ENCODE measurements at regions not wholly inside any gene's neighbourhood (a gene's known extent, or its start where the extent isn't known, plus 50 kb on each side); places are given as distances from the start of the nearest gene placed in this dataset.

- no peak for TF ChIP-seq TAF1 (conservative IDR thresholded peaks at IDR 0.05)
Measured at GRCh38 chr1:4058122-4058521, 158.1 kb upstream of the C1orf174 start (continued).

DNA sequence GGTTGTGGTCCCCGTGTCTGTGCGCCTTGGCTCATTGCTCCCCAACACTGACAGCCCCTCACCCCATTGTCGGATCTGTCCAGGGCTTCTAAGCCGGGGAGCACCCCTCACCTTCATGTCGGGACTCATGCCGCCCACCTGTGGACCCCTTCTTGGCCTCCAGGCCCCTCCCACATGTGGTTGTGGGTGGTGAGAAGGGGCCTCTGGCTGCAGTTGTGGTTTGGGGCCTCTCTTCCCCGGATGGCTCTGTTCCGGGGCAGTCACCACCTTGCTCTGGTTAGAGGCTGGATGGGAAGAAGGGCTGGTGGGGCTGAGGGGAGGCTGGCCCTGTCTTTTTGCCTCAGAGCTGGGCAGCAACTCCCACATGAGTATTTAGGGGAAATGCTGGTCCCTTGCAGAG, 158.6 kb upstream of the C1orf174 start:
- Histone ChIP-seq H3K36me3 (ENCODE audit: control insufficient read depth in 4 of 4, insufficient read depth in 3 of 4, low read depth in 1 of 4, low read length in 3 of 4) (no peaks in the 10 kb centered on the region), H3K27ac (ENCODE audit: low read depth in 1 of 2, low read length in 2 of 2) (no peak overlapping the region), H3K9me3 (ENCODE audit: control insufficient read depth in 4 of 4, low read length in 3 of 4) (no peaks in the 10 kb centered on the region), H3K4me3 (ENCODE audit: low read depth in 1 of 3, low read length in 3 of 3) (no peak overlapping the region), H3K4me1 (ENCODE audit: control insufficient read depth in 4 of 4, insufficient read depth in 4 of 4, low read length in 3 of 4) (no peaks in the 10 kb centered on the region), H3K27me3 (ENCODE audit: control insufficient read depth in 4 of 4, insufficient read depth in 4 of 4, low read length in 3 of 4) (no peaks in the 10 kb centered on the region), H3K9ac (ENCODE audit: low read depth in 1 of 2, low read length in 2 of 2) (no peak overlapping the region)
- no peak for DNase-seq (ENCODE audit: low spot score)
- 84% methylated on average over 8 of the region's 8 CpGs for WGBS
- TF ChIP-seq MAX (IDR thresholded peaks at IDR 0.05) (no peak), EGR1 (IDR thresholded peaks at IDR 0.05; ENCODE audit: low read depth in 2 of 2) (no peak), CTCF (IDR thresholded peaks at IDR 0.05; ENCODE audit: low read depth, low read length, missing input control) (no peak), FOXA1 (IDR thresholded peaks at IDR 0.05) (no peak), RXRA (IDR thresholded peaks at IDR 0.05) (no peak), YY1 (IDR thresholded peaks at IDR 0.05) (no peak), JUND (IDR thresholded peaks at IDR 0.05) (no peak), REST (IDR thresholded peaks at IDR 0.05) (no peak), ATF3 (IDR thresholded peaks at IDR 0.05) (no peak)
- TF ChIP-seq, protein P1, sequence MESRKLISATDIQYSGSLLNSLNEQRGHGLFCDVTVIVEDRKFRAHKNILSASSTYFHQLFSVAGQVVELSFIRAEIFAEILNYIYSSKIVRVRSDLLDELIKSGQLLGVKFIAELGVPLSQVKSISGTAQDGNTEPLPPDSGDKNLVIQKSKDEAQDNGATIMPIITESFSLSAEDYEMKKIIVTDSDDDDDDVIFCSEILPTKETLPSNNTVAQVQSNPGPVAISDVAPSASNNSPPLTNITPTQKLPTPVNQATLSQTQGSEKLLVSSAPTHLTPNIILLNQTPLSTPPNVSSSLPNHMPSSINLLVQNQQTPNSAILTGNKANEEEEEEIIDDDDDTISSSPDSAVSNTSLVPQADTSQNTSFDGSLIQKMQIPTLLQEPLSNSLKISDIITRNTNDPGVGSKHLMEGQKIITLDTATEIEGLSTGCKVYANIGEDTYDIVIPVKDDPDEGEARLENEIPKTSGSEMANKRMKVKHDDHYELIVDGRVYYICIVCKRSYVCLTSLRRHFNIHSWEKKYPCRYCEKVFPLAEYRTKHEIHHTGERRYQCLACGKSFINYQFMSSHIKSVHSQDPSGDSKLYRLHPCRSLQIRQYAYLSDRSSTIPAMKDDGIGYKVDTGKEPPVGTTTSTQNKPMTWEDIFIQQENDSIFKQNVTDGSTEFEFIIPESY (IDR thresholded peaks at IDR 0.05) = no peak

DNA sequence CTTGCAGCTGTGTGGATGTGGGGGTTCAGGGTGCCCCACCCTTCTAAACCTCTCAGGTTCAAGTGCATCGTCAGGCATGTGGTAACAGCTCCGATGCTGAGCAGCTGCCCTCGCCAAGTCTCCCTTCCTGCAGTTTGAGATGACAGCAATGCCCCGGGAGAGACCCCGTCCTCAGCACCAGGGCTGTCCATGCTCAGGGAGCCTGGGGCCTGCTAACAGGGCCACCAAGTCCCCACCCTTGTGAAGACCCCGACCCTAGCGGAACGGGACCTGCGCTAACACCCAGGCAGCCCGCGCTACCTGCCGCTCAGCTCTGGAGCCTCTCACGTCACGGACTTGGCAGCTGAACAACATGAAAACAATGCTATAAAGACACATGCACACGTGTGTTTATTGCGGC, 159.2 kb upstream of the C1orf174 start:
- Histone ChIP-seq H3K9ac (ENCODE audit: low read depth in 1 of 2, low read length in 2 of 2) (no peak overlapping the region), H3K4me1 (ENCODE audit: control insufficient read depth in 4 of 4, insufficient read depth in 4 of 4, low read length in 3 of 4) (no peaks in the 10 kb centered on the region), H3K27ac (ENCODE audit: low read depth in 1 of 2, low read length in 2 of 2) (no peak overlapping the region), H3K36me3 (ENCODE audit: control insufficient read depth in 4 of 4, insufficient read depth in 3 of 4, low read depth in 1 of 4, low read length in 3 of 4) (no peaks in the 10 kb centered on the region), H3K27me3 (ENCODE audit: control insufficient read depth in 4 of 4, insufficient read depth in 4 of 4, low read length in 3 of 4) (no peaks in the 10 kb centered on the region), H3K4me3 (ENCODE audit: low read depth in 1 of 3, low read length in 3 of 3) (no peak overlapping the region), H3K9me3 (ENCODE audit: control insufficient read depth in 4 of 4, low read length in 3 of 4) (no peaks in the 10 kb centered on the region)
- TF ChIP-seq TAF1 (conservative IDR thresholded peaks at IDR 0.05) = no peak
- no peak for TF ChIP-seq HNF4A (conservative IDR thresholded peaks at IDR 0.05)
- TF ChIP-seq FOXA2 (IDR thresholded peaks at IDR 0.05) = no peak
- DNase-seq (ENCODE audit: low spot score) = no peak
- 80% methylated on average over 16 of the region's 16 CpGs for whole genome bisulfite sequencing
